ENCODE measurements at regions not wholly inside any gene's neighbourhood (a gene's known extent, or its start where the extent isn't known, plus 50 kb on each side); places are given as distances from the start of the nearest gene placed in this dataset.

GRCh38 chr3:124513610-124513997 lies 216.6 kb upstream of the UMPS start:
- Histone ChIP-seq H3K4me3 (no peak overlapping the region), H3K27ac (no peak overlapping the region), H3K9me3 (no peaks in the 10 kb centered on the region), H3K27me3 (no peaks in the 10 kb centered on the region), H3K36me3 (no peaks in the 10 kb centered on the region), H3K4me1 (ENCODE audit: insufficient read depth) (no peaks in the 10 kb centered on the region)
- 87 to 92% (median 88%) methylated on average over 4 of the region's 4 CpGs for whole genome bisulfite sequencing, 3 donors
- intact Hi-C loops (cut with DNase I) = no loop called here
- no peak for DNase-seq
- TF ChIP-seq, protein P1, sequence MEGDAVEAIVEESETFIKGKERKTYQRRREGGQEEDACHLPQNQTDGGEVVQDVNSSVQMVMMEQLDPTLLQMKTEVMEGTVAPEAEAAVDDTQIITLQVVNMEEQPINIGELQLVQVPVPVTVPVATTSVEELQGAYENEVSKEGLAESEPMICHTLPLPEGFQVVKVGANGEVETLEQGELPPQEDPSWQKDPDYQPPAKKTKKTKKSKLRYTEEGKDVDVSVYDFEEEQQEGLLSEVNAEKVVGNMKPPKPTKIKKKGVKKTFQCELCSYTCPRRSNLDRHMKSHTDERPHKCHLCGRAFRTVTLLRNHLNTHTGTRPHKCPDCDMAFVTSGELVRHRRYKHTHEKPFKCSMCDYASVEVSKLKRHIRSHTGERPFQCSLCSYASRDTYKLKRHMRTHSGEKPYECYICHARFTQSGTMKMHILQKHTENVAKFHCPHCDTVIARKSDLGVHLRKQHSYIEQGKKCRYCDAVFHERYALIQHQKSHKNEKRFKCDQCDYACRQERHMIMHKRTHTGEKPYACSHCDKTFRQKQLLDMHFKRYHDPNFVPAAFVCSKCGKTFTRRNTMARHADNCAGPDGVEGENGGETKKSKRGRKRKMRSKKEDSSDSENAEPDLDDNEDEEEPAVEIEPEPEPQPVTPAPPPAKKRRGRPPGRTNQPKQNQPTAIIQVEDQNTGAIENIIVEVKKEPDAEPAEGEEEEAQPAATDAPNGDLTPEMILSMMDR (IDR thresholded peaks at IDR 0.05) = no peak

- no peak for DNase-seq
- no peaks in the 10 kb centered on the region for H3K9me3 ChIP-seq
- intact Hi-C loops (cut with DNase I) = no loop called here
- no peaks in the 10 kb centered on the region for H3K36me3 ChIP-seq
- H3K4me1 ChIP-seq (ENCODE audit: insufficient read depth) = no peaks in the 10 kb centered on the region
- no peaks in the 10 kb centered on the region for H3K27me3 ChIP-seq
- no peak overlapping the region for H3K27ac ChIP-seq
- WGBS, 3 donors = 82 to 84% (median 83%) methylated on average over 2 of the region's 2 CpGs
- no peak overlapping the region for H3K4me3 ChIP-seq
- TF ChIP-seq EP300 (IDR thresholded peaks at IDR 0.05) = no peak
- TF ChIP-seq, protein P1 (IDR thresholded peaks at IDR 0.05) = no peak
- TF ChIP-seq POLR2A (IDR thresholded peaks at IDR 0.05) = no peak
Measured at GRCh38 chr3:124514683-124515082, 215.6 kb upstream of the UMPS start.

GRCh38 chr3:124516333-124516732 lies 213.9 kb upstream of the UMPS start:
- Histone ChIP-seq H3K36me3 (no peaks in the 10 kb centered on the region), H3K27me3 (no peaks in the 10 kb centered on the region), H3K9me3 (no peaks in the 10 kb centered on the region), H3K4me1 (ENCODE audit: insufficient read depth) (no peaks in the 10 kb centered on the region), H3K27ac (no peak overlapping the region), H3K4me3 (no peak overlapping the region)
- 78 to 88% (median 87%) methylated on average over 1 of the region's 1 CpG for WGBS, 3 donors
- DNase-seq = no peak
- intact Hi-C loops (cut with DNase I) = no loop called here
- TF ChIP-seq, protein P1 (IDR thresholded peaks at IDR 0.05) = no peak
- TF ChIP-seq POLR2A (IDR thresholded peaks at IDR 0.05) = no peak
- no peak for TF ChIP-seq EP300 (IDR thresholded peaks at IDR 0.05)

DNA sequence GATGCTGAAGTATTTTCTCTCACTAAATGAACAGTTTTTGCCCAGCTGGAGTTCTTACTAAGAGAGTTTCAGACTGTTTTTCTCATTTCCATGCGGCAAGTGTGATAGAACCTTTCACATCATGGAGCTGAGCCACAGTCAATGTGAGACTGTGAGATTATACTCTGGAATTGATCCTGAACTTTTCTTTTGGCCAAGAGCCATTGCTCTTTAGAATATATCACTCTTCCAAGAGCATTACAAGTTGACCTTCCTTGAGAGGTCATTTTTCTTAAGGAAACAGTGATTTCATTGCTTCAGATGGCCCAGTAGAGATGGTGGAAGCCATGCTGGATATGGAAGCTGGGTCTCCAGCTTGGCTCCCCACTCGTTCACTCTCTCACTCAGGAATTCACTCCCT lies 212.9 kb upstream of the UMPS start:
- H3K4me1 ChIP-seq (ENCODE audit: insufficient read depth) = no peaks in the 10 kb centered on the region
- no peaks in the 10 kb centered on the region for H3K9me3 ChIP-seq
- no peak for DNase-seq
- H3K36me3 ChIP-seq = no peaks in the 10 kb centered on the region
- no peaks in the 10 kb centered on the region for H3K27me3 ChIP-seq
- TF ChIP-seq POLR2A (IDR thresholded peaks at IDR 0.05) (no peak), EP300 (IDR thresholded peaks at IDR 0.05) (no peak)
- TF ChIP-seq, protein P1 (IDR thresholded peaks at IDR 0.05) = no peak
- H3K4me3 ChIP-seq = no peak overlapping the region
- intact Hi-C loops (cut with DNase I) = no loop called here
- H3K27ac ChIP-seq = no peak overlapping the region
- WGBS, 3 donors = 74 to 86% (median 76%) methylated on average over 2 of the region's 2 CpGs

DNA sequence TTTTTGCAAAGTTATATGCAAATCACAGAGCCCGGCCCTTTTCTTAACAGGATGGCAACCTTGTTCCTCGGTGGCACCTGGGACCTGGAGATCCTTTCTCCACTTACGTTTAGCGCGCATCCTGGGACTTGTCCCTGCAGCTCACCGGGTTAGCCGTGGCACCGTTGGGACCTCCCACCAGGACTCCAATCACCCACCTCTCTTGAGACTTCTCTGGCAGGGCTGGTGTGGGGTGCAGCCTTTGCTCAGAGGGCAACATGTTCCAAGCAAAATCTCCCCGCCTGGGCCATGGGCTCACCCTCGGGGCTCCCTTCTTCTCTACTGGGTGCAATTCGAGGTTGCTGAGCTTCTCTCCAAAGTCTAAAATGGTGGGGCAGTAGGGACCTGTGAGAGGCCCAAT lies 211.9 kb upstream of the UMPS start:
- Histone ChIP-seq H3K9me3 (no peaks in the 10 kb centered on the region), H3K4me3 (no peak overlapping the region), H3K27ac (no peak overlapping the region), H3K36me3 (no peaks in the 10 kb centered on the region), H3K27me3 (no peaks in the 10 kb centered on the region), H3K4me1 (ENCODE audit: insufficient read depth) (no peaks in the 10 kb centered on the region)
- TF ChIP-seq POLR2A (IDR thresholded peaks at IDR 0.05) (no peak), EP300 (IDR thresholded peaks at IDR 0.05) (no peak)
- TF ChIP-seq, protein P1 (IDR thresholded peaks at IDR 0.05) = no peak
- DNase-seq = no peak
- WGBS, 3 donors = 98 to 99% (median 98%) methylated on average over 11 of the region's 11 CpGs
- intact Hi-C loops (cut with DNase I) = no loop called here
